H1 (cell line): ENCODE measurements at regions not wholly inside any gene's neighbourhood (a gene's known extent, or its start where the extent isn't known, plus 50 kb on each side); places are given as distances from the start of the nearest gene placed in this dataset.

Experiments used
- SP2 ChIP-seq: IDR thresholded peaks from 2 replicates; pipeline ENCODE4 v1.6.1; 2012; ENCODE audit warnings: mild to moderate bottlenecking, low read length, inconsistent platforms
- TF ChIP-seq, protein P1 (sequence below): IDR thresholded peaks from 2 replicates; pipeline ENCODE4 v1.6.1; 2012; ENCODE audit warnings: low read length, inconsistent platforms

- TF ChIP-seq, protein P1, sequence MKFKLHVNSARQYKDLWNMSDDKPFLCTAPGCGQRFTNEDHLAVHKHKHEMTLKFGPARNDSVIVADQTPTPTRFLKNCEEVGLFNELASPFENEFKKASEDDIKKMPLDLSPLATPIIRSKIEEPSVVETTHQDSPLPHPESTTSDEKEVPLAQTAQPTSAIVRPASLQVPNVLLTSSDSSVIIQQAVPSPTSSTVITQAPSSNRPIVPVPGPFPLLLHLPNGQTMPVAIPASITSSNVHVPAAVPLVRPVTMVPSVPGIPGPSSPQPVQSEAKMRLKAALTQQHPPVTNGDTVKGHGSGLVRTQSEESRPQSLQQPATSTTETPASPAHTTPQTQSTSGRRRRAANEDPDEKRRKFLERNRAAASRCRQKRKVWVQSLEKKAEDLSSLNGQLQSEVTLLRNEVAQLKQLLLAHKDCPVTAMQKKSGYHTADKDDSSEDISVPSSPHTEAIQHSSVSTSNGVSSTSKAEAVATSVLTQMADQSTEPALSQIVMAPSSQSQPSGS: no peak
- TF ChIP-seq SP2: no peak
Observed at GRCh38 chr3:148146947-148147826, 550.5 kb upstream of the AGTR1 start (continued).
